ENCODE measurements at regions not wholly inside any gene's neighbourhood (a gene's known extent, or its start where the extent isn't known, plus 50 kb on each side); places are given as distances from the start of the nearest gene placed in this dataset.

DNA sequence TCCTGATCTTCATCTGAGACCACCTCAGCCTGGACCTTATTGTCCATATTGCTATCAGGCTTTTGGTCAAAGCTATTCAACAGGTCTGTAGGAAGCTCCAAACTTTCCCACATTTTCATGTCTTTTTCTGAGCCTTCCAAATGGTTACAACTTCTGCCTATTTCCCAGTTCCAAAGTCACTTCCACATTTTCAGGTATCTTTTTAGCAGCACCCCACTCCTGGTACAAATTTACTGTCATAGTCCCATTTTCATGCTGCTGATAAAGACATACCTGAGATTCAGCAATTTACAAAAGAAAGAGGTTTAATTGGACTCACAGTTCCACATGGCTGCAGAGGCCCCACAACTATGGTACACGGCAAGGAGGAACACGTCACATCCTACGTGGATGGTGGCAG, 815.5 kb downstream of the KCNJ2 start:
- TF ChIP-seq, protein P1, sequence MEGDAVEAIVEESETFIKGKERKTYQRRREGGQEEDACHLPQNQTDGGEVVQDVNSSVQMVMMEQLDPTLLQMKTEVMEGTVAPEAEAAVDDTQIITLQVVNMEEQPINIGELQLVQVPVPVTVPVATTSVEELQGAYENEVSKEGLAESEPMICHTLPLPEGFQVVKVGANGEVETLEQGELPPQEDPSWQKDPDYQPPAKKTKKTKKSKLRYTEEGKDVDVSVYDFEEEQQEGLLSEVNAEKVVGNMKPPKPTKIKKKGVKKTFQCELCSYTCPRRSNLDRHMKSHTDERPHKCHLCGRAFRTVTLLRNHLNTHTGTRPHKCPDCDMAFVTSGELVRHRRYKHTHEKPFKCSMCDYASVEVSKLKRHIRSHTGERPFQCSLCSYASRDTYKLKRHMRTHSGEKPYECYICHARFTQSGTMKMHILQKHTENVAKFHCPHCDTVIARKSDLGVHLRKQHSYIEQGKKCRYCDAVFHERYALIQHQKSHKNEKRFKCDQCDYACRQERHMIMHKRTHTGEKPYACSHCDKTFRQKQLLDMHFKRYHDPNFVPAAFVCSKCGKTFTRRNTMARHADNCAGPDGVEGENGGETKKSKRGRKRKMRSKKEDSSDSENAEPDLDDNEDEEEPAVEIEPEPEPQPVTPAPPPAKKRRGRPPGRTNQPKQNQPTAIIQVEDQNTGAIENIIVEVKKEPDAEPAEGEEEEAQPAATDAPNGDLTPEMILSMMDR (IDR thresholded peaks at IDR 0.05) = no peak
- TF ChIP-seq POLR2A (IDR thresholded peaks at IDR 0.05) (no peak), POLR2AphosphoS5 (IDR thresholded peaks at IDR 0.05) (no peak)
